ENCODE measurements at regions not wholly inside any gene's neighbourhood (a gene's known extent, or its start where the extent isn't known, plus 50 kb on each side); places are given as distances from the start of the nearest gene placed in this dataset.
"Not testable (repeated sequence)": the region's sequence is repeated elsewhere in the genome, so short reads cannot be mapped to it uniquely, and the experiment has no call there.

GRCh38 chr2:226464380-226464779, 335.2 kb downstream of the IRS1 start:
- in situ Hi-C loops (cut with HindIII; ENCODE audit: low pct_unique_long_range_greater_than_20kb, low sequenced_read_pairs) = no loop called here

GRCh38 chr2:226463154-226463553, 336.5 kb downstream of the IRS1 start:
- no peak for DNase-seq (ENCODE audit: low read depth in 1 of 2, low spot score in 1 of 2)
- in situ Hi-C loops (cut with HindIII; ENCODE audit: low pct_unique_long_range_greater_than_20kb, low sequenced_read_pairs) = no loop called here
- no peak for TF ChIP-seq JUND (IDR thresholded peaks at IDR 0.05; ENCODE audit: low read depth)

More at GRCh38 chr2:226464380-226464779, 335.2 kb downstream of the IRS1 start:
- no peak for DNase-seq (ENCODE audit: low read depth in 1 of 2, low spot score in 1 of 2)
- TF ChIP-seq JUND (IDR thresholded peaks at IDR 0.05; ENCODE audit: low read depth) = no peak

- in situ Hi-C loops (cut with HindIII; ENCODE audit: low pct_unique_long_range_greater_than_20kb, low sequenced_read_pairs) = no loop called here
- TF ChIP-seq JUND (IDR thresholded peaks at IDR 0.05; ENCODE audit: low read depth) = no peak
- DNase-seq (ENCODE audit: low read depth in 1 of 2, low spot score in 1 of 2) = no peak
Observed at GRCh38 chr2:226461981-226462380, 337.6 kb downstream of the IRS1 start.

GRCh38 chr2:226456144-226456543, 343.5 kb downstream of the IRS1 start:
- in situ Hi-C loops (cut with HindIII; ENCODE audit: low pct_unique_long_range_greater_than_20kb, low sequenced_read_pairs); DNase-seq (ENCODE audit: low read depth in 1 of 2, low spot score in 1 of 2): not testable (repeated sequence)

- no peak for DNase-seq (ENCODE audit: low read depth in 1 of 2, low spot score in 1 of 2)
- in situ Hi-C loops (cut with HindIII; ENCODE audit: low pct_unique_long_range_greater_than_20kb, low sequenced_read_pairs) = no loop called here
- TF ChIP-seq JUND (IDR thresholded peaks at IDR 0.05; ENCODE audit: low read depth) = no peak
Observed at GRCh38 chr2:226452768-226453167, 346.9 kb downstream of the IRS1 start.

- DNase-seq (ENCODE audit: low read depth in 1 of 2, low spot score in 1 of 2) = no peak
- TF ChIP-seq JUND (IDR thresholded peaks at IDR 0.05; ENCODE audit: low read depth) = no peak
- in situ Hi-C loops (cut with HindIII; ENCODE audit: low pct_unique_long_range_greater_than_20kb, low sequenced_read_pairs) = no loop called here
Observed at GRCh38 chr2:226451486-226451885, 348.1 kb downstream of the IRS1 start.

GRCh38 chr2:226450141-226450540, 349.5 kb downstream of the IRS1 start:
- DNase-seq (ENCODE audit: low read depth in 1 of 2, low spot score in 1 of 2) = no peak
- no peak for TF ChIP-seq JUND (IDR thresholded peaks at IDR 0.05; ENCODE audit: low read depth)
- in situ Hi-C loops (cut with HindIII; ENCODE audit: low pct_unique_long_range_greater_than_20kb, low sequenced_read_pairs) = no loop called here

GRCh38 chr2:226447338-226448300, 352.0 kb downstream of the IRS1 start:
- no peak for TF ChIP-seq JUND (IDR thresholded peaks at IDR 0.05; ENCODE audit: low read depth)
- no peak for DNase-seq (ENCODE audit: low read depth in 1 of 2, low spot score in 1 of 2)
- in situ Hi-C loops (cut with HindIII; ENCODE audit: low pct_unique_long_range_greater_than_20kb, low sequenced_read_pairs) = no loop called here

GRCh38 chr2:226446406-226447001, 353.1 kb downstream of the IRS1 start:
- DNase-seq (ENCODE audit: low read depth in 1 of 2, low spot score in 1 of 2) = no peak
- no peak for TF ChIP-seq JUND (IDR thresholded peaks at IDR 0.05; ENCODE audit: low read depth)
- in situ Hi-C loops (cut with HindIII; ENCODE audit: low pct_unique_long_range_greater_than_20kb, low sequenced_read_pairs) = no loop called here

GRCh38 chr2:226445216-226445861, 354.3 kb downstream of the IRS1 start:
- in situ Hi-C loops (cut with HindIII; ENCODE audit: low pct_unique_long_range_greater_than_20kb, low sequenced_read_pairs) = no loop called here
- no peak for DNase-seq (ENCODE audit: low read depth in 1 of 2, low spot score in 1 of 2)
- no peak for TF ChIP-seq JUND (IDR thresholded peaks at IDR 0.05; ENCODE audit: low read depth)

- TF ChIP-seq JUND (IDR thresholded peaks at IDR 0.05; ENCODE audit: low read depth) = no peak
- in situ Hi-C loops (cut with HindIII; ENCODE audit: low pct_unique_long_range_greater_than_20kb, low sequenced_read_pairs) = no loop called here
Observed at GRCh38 chr2:226443112-226443511, 356.5 kb downstream of the IRS1 start.

GRCh38 chr2:226440127-226440918, 359.3 kb downstream of the IRS1 start:
- no peak for TF ChIP-seq JUND (IDR thresholded peaks at IDR 0.05; ENCODE audit: low read depth)
- in situ Hi-C loops (cut with HindIII; ENCODE audit: low pct_unique_long_range_greater_than_20kb, low sequenced_read_pairs) = no loop called here
- DNase-seq (ENCODE audit: low read depth in 1 of 2, low spot score in 1 of 2) = no peak

More at GRCh38 chr2:226443112-226443511, 356.5 kb downstream of the IRS1 start:
- DNase-seq (ENCODE audit: low read depth in 1 of 2, low spot score in 1 of 2) = no peak

Data from T47D (cell line).